AG04449 (cell line): ENCODE measurements at regions not wholly inside any gene's neighbourhood (a gene's known extent, or its start where the extent isn't known, plus 50 kb on each side); places are given as distances from the start of the nearest gene placed in this dataset.

ENCODE experiments used
- CTCF ChIA-PET: fragments of 350-600 bp; formaldehyde crosslinking; extraction: SDS; loops from one replicate; lab custom pipeline; 2021; ENCODE audit warnings: antibody characterized with exemption; lab: Yijun Ruan, JAX
- POLR2A ChIA-PET: fragments of 400-600, 350-600 bp; formaldehyde crosslinking; extraction: SDS; loops from one replicate; lab custom pipeline; 2020; ENCODE audit warnings: antibody characterized with exemption, inconsistent platforms; lab: Yijun Ruan, JAX
- DNase-seq: peaks from one replicate; pipeline ENCODE4 v3.0.0-alpha.2; 2010; ENCODE audit warnings: low read depth, low spot score
- H3K4me3 ChIP-seq: 2 replicates; pipeline ENCODE4 v1.5.1; 2011; ENCODE audit warnings: low read depth, mild to moderate bottlenecking, control low read depth, low read length
- TF ChIP-seq, protein P1 (sequence below): IDR thresholded peaks from one replicate; pipeline ENCODE4 v1.5.1; 2011; ENCODE audit warnings: mild to moderate bottlenecking, moderate library complexity, low read length, control low read depth, inconsistent platforms; ENCODE audit not compliant: insufficient read depth; ENCODE audit errors: missing control alignments

DNA sequence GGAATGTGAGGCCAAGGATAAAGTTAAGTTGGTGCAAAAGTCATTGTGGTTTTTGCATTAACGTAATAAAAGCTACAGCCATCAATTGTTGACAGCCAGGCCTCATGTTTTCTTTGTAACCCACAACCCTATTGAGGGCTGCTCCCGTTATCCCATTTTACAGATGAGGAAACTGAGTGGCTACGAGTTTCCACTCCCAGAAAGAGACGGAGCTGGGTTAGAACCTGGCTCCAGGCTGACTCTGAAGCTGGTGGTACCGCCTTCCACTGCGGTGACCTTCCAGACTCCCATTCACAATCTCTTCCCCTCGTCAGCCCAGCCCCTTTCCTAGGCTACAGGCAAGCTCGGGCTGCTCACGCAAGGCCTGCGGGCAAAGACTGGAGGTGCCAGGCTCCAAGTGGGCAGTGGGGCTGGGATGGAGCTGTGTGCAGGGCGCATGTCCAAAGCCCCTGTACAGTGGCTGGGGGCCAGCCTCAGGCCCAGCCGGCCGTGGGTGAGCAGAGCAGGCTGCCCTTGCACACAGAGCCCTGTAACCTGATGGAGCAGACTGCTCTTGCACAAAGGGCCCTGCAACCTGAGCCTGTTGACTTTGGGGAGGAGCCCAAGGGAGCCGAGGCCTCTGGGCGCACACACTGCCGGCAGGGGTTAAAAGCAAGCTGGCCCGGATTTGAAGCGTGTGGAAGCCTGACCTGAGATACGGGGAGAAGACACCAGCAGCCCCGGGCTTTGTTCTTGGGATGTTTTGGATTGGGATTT lies 97.4 kb upstream of the TMPRSS2 start:
- ChIA-PET POLR2A (no interaction called here), CTCF (interaction anchor here (0.7 to 2.6 kb wide), 3 partner anchors 8 to 266 kb away, joined by 3 to 14 read pairs (median 6); no protein-coding TSS in a partner anchor)
- no peak overlapping the region for H3K4me3 ChIP-seq
- no peak for DNase-seq
- TF ChIP-seq, protein P1, sequence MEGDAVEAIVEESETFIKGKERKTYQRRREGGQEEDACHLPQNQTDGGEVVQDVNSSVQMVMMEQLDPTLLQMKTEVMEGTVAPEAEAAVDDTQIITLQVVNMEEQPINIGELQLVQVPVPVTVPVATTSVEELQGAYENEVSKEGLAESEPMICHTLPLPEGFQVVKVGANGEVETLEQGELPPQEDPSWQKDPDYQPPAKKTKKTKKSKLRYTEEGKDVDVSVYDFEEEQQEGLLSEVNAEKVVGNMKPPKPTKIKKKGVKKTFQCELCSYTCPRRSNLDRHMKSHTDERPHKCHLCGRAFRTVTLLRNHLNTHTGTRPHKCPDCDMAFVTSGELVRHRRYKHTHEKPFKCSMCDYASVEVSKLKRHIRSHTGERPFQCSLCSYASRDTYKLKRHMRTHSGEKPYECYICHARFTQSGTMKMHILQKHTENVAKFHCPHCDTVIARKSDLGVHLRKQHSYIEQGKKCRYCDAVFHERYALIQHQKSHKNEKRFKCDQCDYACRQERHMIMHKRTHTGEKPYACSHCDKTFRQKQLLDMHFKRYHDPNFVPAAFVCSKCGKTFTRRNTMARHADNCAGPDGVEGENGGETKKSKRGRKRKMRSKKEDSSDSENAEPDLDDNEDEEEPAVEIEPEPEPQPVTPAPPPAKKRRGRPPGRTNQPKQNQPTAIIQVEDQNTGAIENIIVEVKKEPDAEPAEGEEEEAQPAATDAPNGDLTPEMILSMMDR = no peak

DNA sequence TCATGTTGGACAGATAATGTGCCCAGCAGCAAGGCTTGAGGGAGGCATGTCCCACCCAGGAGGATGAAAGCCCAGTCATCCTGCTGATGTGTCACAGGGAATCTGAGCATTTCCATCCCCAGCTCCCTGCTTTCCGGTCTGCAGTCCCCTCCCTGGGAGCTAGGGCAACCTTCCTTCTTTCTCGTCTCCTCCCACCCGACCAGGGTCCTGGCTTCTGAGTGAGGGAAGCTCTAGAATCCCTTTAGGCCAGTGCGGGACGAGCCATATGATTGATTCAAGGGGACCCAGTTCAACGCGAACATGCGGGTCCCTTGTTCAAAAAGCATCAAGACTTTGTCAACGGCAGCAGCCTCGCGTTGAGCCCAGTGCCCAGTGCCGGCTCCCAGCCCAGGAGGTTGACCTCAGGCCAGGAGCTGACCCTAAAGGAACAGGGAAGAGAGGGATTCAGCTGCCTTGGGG lies 96.7 kb upstream of the TMPRSS2 start:
- H3K4me3 ChIP-seq = no peak overlapping the region
- TF ChIP-seq, protein P1 = no peak
- ChIA-PET CTCF (interaction anchor here (0.7 to 2.6 kb wide), 3 partner anchors 9 to 266 kb away, joined by 3 to 14 read pairs (median 6); no protein-coding TSS in a partner anchor), POLR2A (no interaction called here)
- no peak for DNase-seq

DNA sequence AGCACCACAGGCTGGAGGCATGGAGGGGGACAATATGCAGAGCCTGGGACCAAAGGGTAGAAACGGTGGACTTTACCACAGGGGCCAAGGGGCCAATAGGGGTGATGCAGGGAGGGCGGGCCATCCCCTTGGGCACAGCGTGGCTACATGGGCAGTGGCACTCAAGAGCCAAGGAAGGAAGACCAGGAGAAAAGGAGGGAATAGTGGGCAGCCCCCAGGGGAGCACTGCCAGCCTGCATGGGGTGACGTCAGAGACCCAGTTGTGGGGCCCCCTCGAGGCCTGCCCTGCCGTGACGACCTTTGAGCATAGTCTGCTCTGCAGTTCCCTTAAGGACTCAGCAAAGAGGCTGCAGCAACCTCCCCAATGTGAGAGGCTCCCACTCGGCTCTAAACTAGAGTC lies 95.5 kb upstream of the TMPRSS2 start:
- H3K4me3 ChIP-seq = no peak overlapping the region
- POLR2A ChIA-PET = no interaction called here
- TF ChIP-seq, protein P1 = no peak
- CTCF ChIA-PET = interaction anchor here (2.6 to 3.8 kb wide), 3 partner anchors 9 to 214 kb away, joined by 14 to 32 read pairs (median 24); no protein-coding TSS in a partner anchor
- no peak for DNase-seq

DNA sequence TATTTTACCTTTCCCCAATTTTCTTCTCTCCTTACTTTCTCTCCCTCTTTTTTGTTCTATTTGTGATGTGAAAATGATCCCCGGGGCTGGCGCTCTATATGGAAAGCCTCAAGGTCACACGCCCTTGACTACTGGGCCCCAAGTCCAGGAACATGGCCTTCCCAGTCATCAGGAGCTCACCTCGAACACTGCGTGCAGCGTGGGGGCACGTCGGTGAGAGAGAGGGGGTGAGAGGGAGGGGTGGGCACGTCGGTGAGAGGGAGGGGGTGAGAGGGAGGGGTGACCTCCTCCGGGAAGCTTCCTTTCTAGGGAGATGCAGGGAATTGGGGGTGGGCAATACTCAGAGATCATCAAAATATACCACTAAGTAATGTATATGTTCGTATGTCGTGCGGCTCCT lies 94.6 kb upstream of the TMPRSS2 start:
- ChIA-PET POLR2A (no interaction called here), CTCF (interaction anchor here (2.8 to 3.8 kb wide), 3 partner anchors 9 to 319 kb away, joined by 14 to 32 read pairs (median 24); no protein-coding TSS in a partner anchor)
- no peak overlapping the region for H3K4me3 ChIP-seq
- TF ChIP-seq, protein P1 = no peak
- DNase-seq = no peak

DNA sequence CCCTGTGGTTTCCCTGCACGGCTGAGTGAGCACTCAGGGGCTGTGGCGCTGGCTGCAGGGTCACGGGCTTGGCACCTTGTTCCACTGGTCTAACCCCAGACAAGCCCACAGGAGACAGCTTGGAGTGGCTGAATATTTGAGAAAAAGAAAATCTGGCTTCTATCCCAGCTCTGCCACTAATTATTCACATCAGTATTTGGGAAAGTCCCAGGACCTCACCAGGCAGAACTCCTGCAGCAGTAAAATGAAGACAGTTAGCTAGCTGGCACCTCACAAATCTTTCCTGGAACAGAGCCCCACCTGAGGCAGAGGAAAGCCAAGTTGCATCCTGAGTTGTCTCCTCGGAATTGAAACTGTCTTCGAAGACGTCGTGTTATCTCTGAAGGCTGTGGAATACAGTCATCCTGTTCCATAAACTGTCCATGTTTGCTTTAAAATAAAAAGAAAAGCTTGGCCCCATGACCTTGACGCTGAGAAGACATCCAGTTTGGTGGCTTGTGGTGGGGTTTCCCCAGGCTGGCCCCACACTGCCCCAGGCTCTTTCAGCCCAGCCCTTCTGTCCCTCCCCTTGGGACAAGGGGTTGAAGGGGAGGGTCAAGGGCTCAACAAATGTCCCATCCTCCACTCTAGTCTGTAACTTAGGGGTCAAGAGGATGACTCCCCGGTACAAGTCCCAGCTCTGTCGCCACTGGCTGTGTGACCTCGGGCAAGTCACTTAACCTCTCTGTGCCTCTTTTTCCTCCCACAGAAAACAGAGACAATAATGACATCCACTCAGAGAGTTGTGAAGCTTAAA lies 93.8 kb upstream of the TMPRSS2 start:
- ChIA-PET CTCF (interaction anchor here (0.8 to 3.8 kb wide), 6 partner anchors 8 to 318 kb away, joined by 3 to 32 read pairs (median 8); no protein-coding TSS in a partner anchor), POLR2A (no interaction called here)
- DNase-seq = no peak
- TF ChIP-seq, protein P1 = no peak
- no peak overlapping the region for H3K4me3 ChIP-seq

DNA sequence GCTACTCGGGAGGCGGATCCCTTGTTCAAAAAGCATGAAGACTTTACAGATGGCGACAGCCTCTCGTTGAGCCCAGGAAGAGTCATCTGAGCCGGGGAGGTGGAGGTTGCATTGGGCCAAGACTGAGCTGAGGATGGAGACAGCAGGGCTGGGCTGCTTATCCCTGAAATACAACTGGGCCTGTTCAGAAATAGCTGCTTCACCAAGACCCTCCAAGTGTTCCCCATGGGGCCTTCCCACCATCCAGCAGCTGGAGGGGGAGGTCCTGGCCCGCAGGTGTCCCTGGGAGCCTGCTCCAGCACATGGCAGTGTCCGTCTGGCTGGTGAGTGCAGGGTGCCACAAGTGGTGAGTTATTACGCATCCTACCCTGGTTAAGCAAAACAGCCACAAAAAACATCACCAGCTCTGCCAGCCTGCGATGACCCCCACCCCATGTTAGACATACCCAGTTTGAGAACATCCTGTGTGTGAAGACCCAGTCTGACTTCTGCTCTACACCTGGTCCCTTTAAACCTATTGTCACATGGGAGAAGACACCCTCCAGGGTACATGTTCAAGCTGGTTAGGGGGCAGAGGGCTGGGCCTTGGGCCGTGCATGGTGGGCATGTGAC lies 93.1 kb upstream of the TMPRSS2 start:
- no peak for DNase-seq
- TF ChIP-seq, protein P1 = no peak
- CTCF ChIA-PET = interaction anchor here (0.8 to 3.8 kb wide), 6 partner anchors 9 to 318 kb away, joined by 3 to 32 read pairs (median 8); no protein-coding TSS in a partner anchor
- no peak overlapping the region for H3K4me3 ChIP-seq
- POLR2A ChIA-PET = no interaction called here
